GM19395 (cell line): ENCODE measurements at regions not wholly inside any gene's neighbourhood (a gene's known extent, or its start where the extent isn't known, plus 50 kb on each side); places are given as distances from the start of the nearest gene placed in this dataset.

Experiments used
- ATAC-seq: cut with Tn5 transposase; IDR thresholded peaks from one replicate; pipeline ENCODE4 v1.9.1; 2021; ENCODE audit warnings: mild to moderate bottlenecking, moderate library complexity; ENCODE audit not compliant: unreplicated experiment

GRCh38 chr2:122999258-122999657 is 1025.8 kb upstream of the CNTNAP5 start:
- no peak for ATAC-seq

- no peak for ATAC-seq
Measured at GRCh38 chr2:122999821-123000220, 1025.3 kb upstream of the CNTNAP5 start.

GRCh38 chr2:123002660-123003248 is 1022.3 kb upstream of the CNTNAP5 start:
- ATAC-seq: no peak

GRCh38 chr2:123015186-123015585 is 1009.9 kb upstream of the CNTNAP5 start:
- ATAC-seq: no peak

GRCh38 chr2:123035541-123035940 is 989.5 kb upstream of the CNTNAP5 start:
- no peak for ATAC-seq

- ATAC-seq: no peak
Measured at GRCh38 chr2:123036300-123036699, 988.8 kb upstream of the CNTNAP5 start.

GRCh38 chr2:123040506-123040905 is 984.6 kb upstream of the CNTNAP5 start:
- no peak for ATAC-seq

- ATAC-seq: no peak
Measured at GRCh38 chr2:123043458-123043857, 981.6 kb upstream of the CNTNAP5 start.

GRCh38 chr2:123045713-123046112 is 979.4 kb upstream of the CNTNAP5 start:
- ATAC-seq: no peak

GRCh38 chr2:123047186-123047585 is 977.9 kb upstream of the CNTNAP5 start:
- ATAC-seq: no peak

- no peak for ATAC-seq
Measured at GRCh38 chr2:123051136-123051535, 974.0 kb upstream of the CNTNAP5 start.

- ATAC-seq: no peak
Measured at GRCh38 chr2:123061534-123061933, 963.6 kb upstream of the CNTNAP5 start.

GRCh38 chr2:123073371-123073770 is 951.7 kb upstream of the CNTNAP5 start:
- no peak for ATAC-seq

GRCh38 chr2:123073956-123074355 is 951.1 kb upstream of the CNTNAP5 start:
- no peak for ATAC-seq

GRCh38 chr2:123077101-123077500 is 948.0 kb upstream of the CNTNAP5 start:
- no peak for ATAC-seq

- no peak for ATAC-seq
Measured at GRCh38 chr2:123080331-123080730, 944.8 kb upstream of the CNTNAP5 start.

- ATAC-seq: no peak
Measured at GRCh38 chr2:123085484-123085883, 939.6 kb upstream of the CNTNAP5 start.

GRCh38 chr2:123086613-123087385 is 938.3 kb upstream of the CNTNAP5 start:
- no peak for ATAC-seq

- ATAC-seq: no peak
Measured at GRCh38 chr2:123091471-123091870, 933.6 kb upstream of the CNTNAP5 start.

GRCh38 chr2:123093199-123093598 is 931.9 kb upstream of the CNTNAP5 start:
- ATAC-seq: no peak

GRCh38 chr2:123095219-123095835 is 929.8 kb upstream of the CNTNAP5 start:
- no peak for ATAC-seq

- no peak for ATAC-seq
Measured at GRCh38 chr2:123098619-123099018, 926.5 kb upstream of the CNTNAP5 start.
